ENCODE measurements at regions not wholly inside any gene's neighbourhood (a gene's known extent, or its start where the extent isn't known, plus 50 kb on each side); places are given as distances from the start of the nearest gene placed in this dataset.
"Not testable (repeated sequence)": the region's sequence is repeated elsewhere in the genome, so short reads cannot be mapped to it uniquely, and the experiment has no call there.

GRCh38 chr2:87647737-87648498, 100.0 kb upstream of the PLGLB2 start:
- H3K4me3 Mint-ChIP-seq (ENCODE audit: low read depth); H3K4me1 Mint-ChIP-seq (ENCODE audit: low read depth); H3K27me3 Mint-ChIP-seq (ENCODE audit: low read depth); H3K36me3 Mint-ChIP-seq (ENCODE audit: low read depth); H3K9me3 Mint-ChIP-seq; intact Hi-C loops (cut with micrococcal nuclease); DNase-seq (ENCODE audit: low spot score); H3K27ac Mint-ChIP-seq: not testable (repeated sequence)

- H3K27me3 Mint-ChIP-seq (ENCODE audit: low read depth); DNase-seq (ENCODE audit: low spot score); H3K27ac Mint-ChIP-seq; intact Hi-C loops (cut with micrococcal nuclease); H3K4me3 Mint-ChIP-seq (ENCODE audit: low read depth); H3K36me3 Mint-ChIP-seq (ENCODE audit: low read depth); H3K4me1 Mint-ChIP-seq (ENCODE audit: low read depth); H3K9me3 Mint-ChIP-seq: not testable (repeated sequence)
Measured at GRCh38 chr2:87648815-87649214, 99.1 kb upstream of the PLGLB2 start.

GRCh38 chr2:87649871-87650270, 98.0 kb upstream of the PLGLB2 start:
- H3K36me3 Mint-ChIP-seq (ENCODE audit: low read depth); DNase-seq (ENCODE audit: low spot score); H3K27ac Mint-ChIP-seq; H3K4me1 Mint-ChIP-seq (ENCODE audit: low read depth); intact Hi-C loops (cut with micrococcal nuclease); H3K9me3 Mint-ChIP-seq; H3K4me3 Mint-ChIP-seq (ENCODE audit: low read depth); H3K27me3 Mint-ChIP-seq (ENCODE audit: low read depth): not testable (repeated sequence)

- H3K4me1 Mint-ChIP-seq (ENCODE audit: low read depth); H3K9me3 Mint-ChIP-seq; H3K36me3 Mint-ChIP-seq (ENCODE audit: low read depth); H3K27ac Mint-ChIP-seq; intact Hi-C loops (cut with micrococcal nuclease); H3K4me3 Mint-ChIP-seq (ENCODE audit: low read depth); H3K27me3 Mint-ChIP-seq (ENCODE audit: low read depth); DNase-seq (ENCODE audit: low spot score): not testable (repeated sequence)
Measured at GRCh38 chr2:87650837-87651236, 97.0 kb upstream of the PLGLB2 start.

- intact Hi-C loops (cut with micrococcal nuclease); DNase-seq (ENCODE audit: low spot score); H3K27me3 Mint-ChIP-seq (ENCODE audit: low read depth); H3K4me1 Mint-ChIP-seq (ENCODE audit: low read depth); H3K9me3 Mint-ChIP-seq; H3K36me3 Mint-ChIP-seq (ENCODE audit: low read depth); H3K27ac Mint-ChIP-seq; H3K4me3 Mint-ChIP-seq (ENCODE audit: low read depth): not testable (repeated sequence)
Measured at GRCh38 chr2:87651589-87651988, 96.3 kb upstream of the PLGLB2 start.

GRCh38 chr2:87653373-87653772, 94.5 kb upstream of the PLGLB2 start:
- H3K4me3 Mint-ChIP-seq (ENCODE audit: low read depth); H3K27me3 Mint-ChIP-seq (ENCODE audit: low read depth); DNase-seq (ENCODE audit: low spot score); intact Hi-C loops (cut with micrococcal nuclease); H3K4me1 Mint-ChIP-seq (ENCODE audit: low read depth); H3K27ac Mint-ChIP-seq; H3K9me3 Mint-ChIP-seq; H3K36me3 Mint-ChIP-seq (ENCODE audit: low read depth): not testable (repeated sequence)

- intact Hi-C loops (cut with micrococcal nuclease); H3K4me1 Mint-ChIP-seq (ENCODE audit: low read depth); H3K9me3 Mint-ChIP-seq; H3K4me3 Mint-ChIP-seq (ENCODE audit: low read depth); H3K27ac Mint-ChIP-seq; DNase-seq (ENCODE audit: low spot score); H3K36me3 Mint-ChIP-seq (ENCODE audit: low read depth); H3K27me3 Mint-ChIP-seq (ENCODE audit: low read depth): not testable (repeated sequence)
Measured at GRCh38 chr2:87654136-87654814, 93.6 kb upstream of the PLGLB2 start.

- DNase-seq (ENCODE audit: low spot score); H3K36me3 Mint-ChIP-seq (ENCODE audit: low read depth); H3K4me1 Mint-ChIP-seq (ENCODE audit: low read depth); H3K9me3 Mint-ChIP-seq; intact Hi-C loops (cut with micrococcal nuclease); H3K27me3 Mint-ChIP-seq (ENCODE audit: low read depth); H3K27ac Mint-ChIP-seq; H3K4me3 Mint-ChIP-seq (ENCODE audit: low read depth): not testable (repeated sequence)
Measured at GRCh38 chr2:87657915-87658314, 90.0 kb upstream of the PLGLB2 start.

- H3K4me3 Mint-ChIP-seq (ENCODE audit: low read depth); DNase-seq (ENCODE audit: low spot score); intact Hi-C loops (cut with micrococcal nuclease); H3K27me3 Mint-ChIP-seq (ENCODE audit: low read depth); H3K36me3 Mint-ChIP-seq (ENCODE audit: low read depth); H3K9me3 Mint-ChIP-seq; H3K4me1 Mint-ChIP-seq (ENCODE audit: low read depth): not testable (repeated sequence)
- H3K27ac Mint-ChIP-seq, result peak overlapping the region; percentile 43
Measured at GRCh38 chr2:87658357-87658756, 89.5 kb upstream of the PLGLB2 start.

GRCh38 chr2:87658976-87659375, 88.9 kb upstream of the PLGLB2 start:
- H3K9me3 Mint-ChIP-seq; H3K36me3 Mint-ChIP-seq (ENCODE audit: low read depth); H3K27me3 Mint-ChIP-seq (ENCODE audit: low read depth); H3K27ac Mint-ChIP-seq; H3K4me1 Mint-ChIP-seq (ENCODE audit: low read depth); intact Hi-C loops (cut with micrococcal nuclease); H3K4me3 Mint-ChIP-seq (ENCODE audit: low read depth); DNase-seq (ENCODE audit: low spot score): not testable (repeated sequence)

- intact Hi-C loops (cut with micrococcal nuclease); H3K4me1 Mint-ChIP-seq (ENCODE audit: low read depth); H3K9me3 Mint-ChIP-seq; H3K4me3 Mint-ChIP-seq (ENCODE audit: low read depth); H3K27me3 Mint-ChIP-seq (ENCODE audit: low read depth); DNase-seq (ENCODE audit: low spot score); H3K36me3 Mint-ChIP-seq (ENCODE audit: low read depth): not testable (repeated sequence)
- peak overlapping the region; percentile 52 for H3K27ac Mint-ChIP-seq
Measured at GRCh38 chr2:87660164-87660563, 87.7 kb upstream of the PLGLB2 start.

GRCh38 chr2:87662316-87663290, 85.3 kb upstream of the PLGLB2 start:
- DNase-seq (ENCODE audit: low spot score), result not testable (repeated sequence)

GRCh38 chr2:87663347-87663746, 84.5 kb upstream of the PLGLB2 start:
- H3K36me3 Mint-ChIP-seq (ENCODE audit: low read depth); H3K27ac Mint-ChIP-seq; H3K4me1 Mint-ChIP-seq (ENCODE audit: low read depth); H3K27me3 Mint-ChIP-seq (ENCODE audit: low read depth); intact Hi-C loops (cut with micrococcal nuclease); H3K9me3 Mint-ChIP-seq; H3K4me3 Mint-ChIP-seq (ENCODE audit: low read depth); DNase-seq (ENCODE audit: low spot score): not testable (repeated sequence)

More at GRCh38 chr2:87662316-87663290, 85.3 kb upstream of the PLGLB2 start:
- H3K4me1 Mint-ChIP-seq (ENCODE audit: low read depth); H3K27me3 Mint-ChIP-seq (ENCODE audit: low read depth); H3K9me3 Mint-ChIP-seq; H3K36me3 Mint-ChIP-seq (ENCODE audit: low read depth); H3K27ac Mint-ChIP-seq; intact Hi-C loops (cut with micrococcal nuclease); H3K4me3 Mint-ChIP-seq (ENCODE audit: low read depth): not testable (repeated sequence)

All from activated T-helper 2 cell treated with anti-CD3 and anti-CD28 coated beads, Interferon-gamma antibody, Interleukin-2, Interleukin-4, amounts not matched to agents 10 μg/mL and 5 μg/mL and 100 μg/mL, durations not matched to agents 14 hours and 24 hours and 36 hours (primary cell).